Endothelial cell of umbilical vein (primary cell): ENCODE measurements at regions not wholly inside any gene's neighbourhood (a gene's known extent, or its start where the extent isn't known, plus 50 kb on each side); places are given as distances from the start of the nearest gene placed in this dataset.

Experiments used
- BruUV-seq: library from RNA; stranded (reverse); fragments of 400-500 nt; replicated peaks from 2 replicates; lab custom pipeline; 2021; lab: Mats Ljungman, UMichigan
- CTCF ChIA-PET: fragments of 300-600, 350-600 bp; sonication (Branson Sonifier 250); formaldehyde crosslinking; loops from one replicate; lab custom pipeline; 2021; ENCODE audit warnings: antibody characterized with exemption, inconsistent platforms; lab: Charles Lee
- POLR2A ChIA-PET: fragments of 300-600, 350-600 bp; sonication (Branson Sonifier 250); formaldehyde crosslinking; loops from one replicate; lab custom pipeline; 2021; ENCODE audit warnings: antibody characterized with exemption, inconsistent platforms; lab: Charles Lee
- DNase-seq: peaks from one replicate; pipeline ENCODE4 v3.0.0-alpha.2; 2011; ENCODE audit warnings: low read depth, low spot score
- FAIRE-seq: peaks from 2 replicates; lab custom pipeline; 2011; peaks lifted over from hg19 to GRCh38; lab: Jason Lieb, UNC
- H2AFZ ChIP-seq: 2 replicates; pipeline ENCODE4 v1.6.0; 2012; ENCODE audit warnings: low read depth, low read length, control low read depth, inconsistent platforms
- H3K27ac ChIP-seq: 2 replicates; pipeline ENCODE4 v1.5.1; 2011; ENCODE audit warnings: low read depth, mild to moderate bottlenecking, control low read depth, low read length, moderate library complexity; ENCODE audit not compliant: insufficient read depth
- H3K27me3 ChIP-seq, 2 experiments: 2 replicates each; pipeline versions ENCODE4 v1.6.0 to v1.6.1; 2011; ENCODE audit warnings: low read length in 2 of 2, mixed read lengths in 1 of 2; ENCODE audit not compliant: control insufficient read depth in 2 of 2, insufficient read depth in 2 of 2
- H3K36me3 ChIP-seq, 2 experiments: 2 replicates in 1 of 2; 3 replicates in 1 of 2; pipeline ENCODE4 v1.5.1; 2011; ENCODE audit warnings: low read length in 2 of 2, mild to moderate bottlenecking in 1 of 2, moderate library complexity in 1 of 2; ENCODE audit not compliant: control insufficient read depth in 2 of 2, insufficient read depth in 2 of 2; ENCODE audit errors: extremely low read depth in 1 of 2
- H3K4me1 ChIP-seq: 3 replicates; pipeline ENCODE4 v1.5.1; 2011; ENCODE audit warnings: mild to moderate bottlenecking, low read length; ENCODE audit not compliant: control insufficient read depth, insufficient read depth; ENCODE audit errors: extremely low read depth
- H3K4me2 ChIP-seq: 2 replicates; pipeline ENCODE4 v1.6.1; 2011; ENCODE audit warnings: low read length, control low read depth, mixed read lengths; ENCODE audit not compliant: insufficient read depth
- H3K4me3 ChIP-seq, 3 experiments: fragments of 200-600 bp in 1 of 3; sonication (generic), shearing (Covaris generic) in 1 of 3; replicated peaks in 1 of 3; 2 replicates each; pipeline ENCODE4 v1.5.1; 2011 to 2016; ENCODE audit warnings: control low read depth in 3 of 3, low read length in 3 of 3, mild to moderate bottlenecking in 2 of 3, inconsistent platforms in 1 of 3, low read depth in 1 of 3, moderate library complexity in 1 of 3; ENCODE audit not compliant: insufficient read depth in 1 of 3
- H3K79me2 ChIP-seq: 2 replicates; pipeline ENCODE4 v1.6.0; 2012; ENCODE audit warnings: low read length, inconsistent platforms; ENCODE audit not compliant: control insufficient read depth, insufficient read depth
- H3K9ac ChIP-seq: replicated peaks from 2 replicates; pipeline ENCODE3; 2011; ENCODE audit warnings: low read length, control low read depth; ENCODE audit not compliant: insufficient read depth; ENCODE audit errors: extremely low read depth
- H3K9me1 ChIP-seq: replicated peaks from 3 replicates; pipeline ENCODE4 v1.6.0; 2011; ENCODE audit warnings: mild to moderate bottlenecking, low read length; ENCODE audit not compliant: control insufficient read depth, insufficient read depth; ENCODE audit errors: extremely low read depth
- H3K9me3 ChIP-seq: replicated peaks from 2 replicates; pipeline ENCODE4 v1.5.1; 2012; ENCODE audit warnings: low read length, inconsistent platforms; ENCODE audit not compliant: control insufficient read depth, insufficient read depth
- H4K20me1 ChIP-seq: replicated peaks from 2 replicates; pipeline ENCODE3; 2011; ENCODE audit warnings: mild to moderate bottlenecking, low read length; ENCODE audit not compliant: control insufficient read depth, insufficient read depth; ENCODE audit errors: extremely low read depth
- EZH2 ChIP-seq: IDR thresholded peaks from 2 replicates; pipeline ENCODE4 v1.6.1; 2012; ENCODE audit warnings: borderline replicate concordance, low read depth, mild to moderate bottlenecking, moderate library complexity, low read length, inconsistent platforms; ENCODE audit not compliant: severe bottlenecking
- FOS ChIP-seq: IDR thresholded peaks from 2 replicates; pipeline ENCODE4 v1.6.1; 2011; ENCODE audit warnings: mild to moderate bottlenecking, low read length, moderate library complexity, borderline replicate concordance; ENCODE audit not compliant: insufficient read depth
- GATA2 ChIP-seq: IDR thresholded peaks from 2 replicates; pipeline ENCODE4 v1.7.0; 2011; ENCODE audit warnings: low read depth, mild to moderate bottlenecking, moderate library complexity, mixed read lengths, low read length; ENCODE audit not compliant: insufficient read length, insufficient read depth
- JUN ChIP-seq: IDR thresholded peaks from 2 replicates; pipeline ENCODE4 v1.6.1; 2011; ENCODE audit warnings: borderline replicate concordance, low read depth; ENCODE audit not compliant: insufficient read length, insufficient read depth
- MYC ChIP-seq: IDR thresholded peaks from one replicate; pipeline ENCODE4 v1.6.1; 2011; ENCODE audit warnings: mild to moderate bottlenecking, low read depth, low read length
- POLR2A ChIP-seq: IDR thresholded peaks from 2 replicates; pipeline ENCODE4 v1.6.1; 2012; ENCODE audit warnings: low read depth, mild to moderate bottlenecking, control low read depth, low read length
- POLR2AphosphoS5 ChIP-seq: IDR thresholded peaks from 2 replicates; pipeline ENCODE4 v1.6.1; 2012; ENCODE audit warnings: low read depth, mild to moderate bottlenecking, control low read depth, low read length, moderate library complexity; ENCODE audit not compliant: insufficient read depth
- dilution Hi-C: fragments of 300-500 bp; cut with MboI; formaldehyde crosslinking; loops from one replicate; pipeline ENCODE4 v1.15.0; 2019; ENCODE audit warnings: low sequenced_read_pairs; ENCODE audit not compliant: extremely low pct_ligation_motif_present
- intact Hi-C: fragments of 100-400 bp; cut with micrococcal nuclease; formaldehyde crosslinking; loops from one replicate; pipeline ENCODE4 v1.10.0; 2022
- TF ChIP-seq, protein P1 (sequence below): IDR thresholded peaks from 2 replicates; pipeline ENCODE4 v1.6.1; 2011; ENCODE audit not compliant: insufficient read depth, insufficient read length
- TF ChIP-seq, protein P2 (sequence below), 2 donors: IDR thresholded peaks; 1 replicate in 1 of 2; 2 replicates in 1 of 2; pipeline ENCODE4 v1.5.1; 2011; ENCODE audit warnings: low read length in 2 of 2, mild to moderate bottlenecking in 2 of 2, moderate library complexity in 2 of 2, control low read depth in 1 of 2, inconsistent platforms in 1 of 2, low read depth in 1 of 2; ENCODE audit not compliant: insufficient read depth in 1 of 2; ENCODE audit errors: extremely low read depth in 1 of 2

DNA sequence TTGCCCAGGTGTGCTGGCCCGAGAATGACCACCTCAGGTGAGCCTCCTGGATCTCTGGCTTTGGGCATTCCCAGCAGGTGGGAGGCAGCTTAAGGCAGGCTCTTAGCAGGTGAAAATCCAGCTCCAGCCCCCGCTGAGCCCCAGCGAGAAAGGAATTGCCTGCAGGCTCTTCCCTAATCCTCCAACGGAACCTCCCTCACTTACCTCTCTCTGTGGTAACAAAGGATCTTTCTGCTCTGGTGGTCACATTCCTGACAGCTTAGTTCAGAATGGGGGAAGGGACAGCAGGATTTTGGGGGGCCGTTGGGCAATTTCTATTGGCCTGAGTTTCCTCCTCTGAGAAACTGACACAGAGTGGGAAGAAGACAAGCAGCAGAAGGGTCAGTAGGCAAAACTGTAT, 116.0 kb upstream of the LHX5 start:
- H2AFZ ChIP-seq: no peak overlapping the region
- POLR2A ChIA-PET: no interaction called here

DNA sequence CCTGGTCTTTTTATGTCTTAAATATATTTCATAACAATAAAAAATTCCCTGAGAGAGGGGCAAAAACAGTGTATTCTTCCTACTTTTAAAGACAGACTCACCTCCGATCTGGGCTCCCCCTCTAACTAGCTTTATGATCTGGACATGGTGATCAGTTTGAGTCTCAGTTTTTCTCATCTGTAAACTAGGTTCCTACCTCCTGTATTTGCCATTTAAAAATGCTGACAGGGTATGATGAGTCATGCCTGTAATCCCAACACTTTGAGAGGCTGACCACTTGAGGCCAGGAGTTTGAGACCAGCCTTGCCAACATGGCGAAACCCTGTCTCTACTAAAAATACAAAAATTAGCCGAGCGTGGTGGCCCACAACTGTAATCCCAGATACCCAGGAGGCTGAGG, 114.8 kb upstream of the LHX5 start:
- Histone ChIP-seq H3K27me3 (no peaks in the 10 kb centered on the region), H3K4me3 (no peak overlapping the region), H3K9ac (no peak overlapping the region), H3K9me1 (no peaks in the 10 kb centered on the region), H3K79me2 (no peaks in the 10 kb centered on the region), H2AFZ (no peak overlapping the region), H3K27ac (no peak overlapping the region), H4K20me1 (no peaks in the 10 kb centered on the region), H3K36me3 (no peaks in the 10 kb centered on the region), H3K4me2 (no peak overlapping the region), H3K9me3 (no peaks in the 10 kb centered on the region), H3K4me1 (no peaks in the 10 kb centered on the region)
- dilution Hi-C loops (no loop called here), intact Hi-C loops (no loop called here)
- ChIA-PET POLR2A (no interaction called here), CTCF (no interaction called here)
- no TSS peak for BruUV-seq
- TF ChIP-seq JUN (no peak), GATA2 (no peak), EZH2 (no peak), FOS (no peak), POLR2AphosphoS5 (no peak), POLR2A (no peak), MYC (no peak)
- TF ChIP-seq, protein P1, sequence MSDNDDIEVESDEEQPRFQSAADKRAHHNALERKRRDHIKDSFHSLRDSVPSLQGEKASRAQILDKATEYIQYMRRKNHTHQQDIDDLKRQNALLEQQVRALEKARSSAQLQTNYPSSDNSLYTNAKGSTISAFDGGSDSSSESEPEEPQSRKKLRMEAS: no peak
- TF ChIP-seq, protein P2, sequence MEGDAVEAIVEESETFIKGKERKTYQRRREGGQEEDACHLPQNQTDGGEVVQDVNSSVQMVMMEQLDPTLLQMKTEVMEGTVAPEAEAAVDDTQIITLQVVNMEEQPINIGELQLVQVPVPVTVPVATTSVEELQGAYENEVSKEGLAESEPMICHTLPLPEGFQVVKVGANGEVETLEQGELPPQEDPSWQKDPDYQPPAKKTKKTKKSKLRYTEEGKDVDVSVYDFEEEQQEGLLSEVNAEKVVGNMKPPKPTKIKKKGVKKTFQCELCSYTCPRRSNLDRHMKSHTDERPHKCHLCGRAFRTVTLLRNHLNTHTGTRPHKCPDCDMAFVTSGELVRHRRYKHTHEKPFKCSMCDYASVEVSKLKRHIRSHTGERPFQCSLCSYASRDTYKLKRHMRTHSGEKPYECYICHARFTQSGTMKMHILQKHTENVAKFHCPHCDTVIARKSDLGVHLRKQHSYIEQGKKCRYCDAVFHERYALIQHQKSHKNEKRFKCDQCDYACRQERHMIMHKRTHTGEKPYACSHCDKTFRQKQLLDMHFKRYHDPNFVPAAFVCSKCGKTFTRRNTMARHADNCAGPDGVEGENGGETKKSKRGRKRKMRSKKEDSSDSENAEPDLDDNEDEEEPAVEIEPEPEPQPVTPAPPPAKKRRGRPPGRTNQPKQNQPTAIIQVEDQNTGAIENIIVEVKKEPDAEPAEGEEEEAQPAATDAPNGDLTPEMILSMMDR (IDR thresholded peaks at IDR 0.05; ENCODE audit: extremely low read depth in 1 of 2, insufficient read depth in 1 of 2, low read depth in 1 of 2, low read length in 2 of 2): no peak
- DNase-seq: no peak
- FAIRE-seq: no peak

More for the DNA sequence above, 116.0 kb upstream of the LHX5 start:
- DNase-seq (no peak), FAIRE-seq (no peak)
- no peak overlapping the region for H3K27ac ChIP-seq
- H3K9me1 ChIP-seq: no peaks in the 10 kb centered on the region
- no peak overlapping the region for H3K4me2 ChIP-seq
- H3K36me3 ChIP-seq: no peaks in the 10 kb centered on the region
- no TSS peak for BruUV-seq
- H4K20me1 ChIP-seq: no peaks in the 10 kb centered on the region
- no peak overlapping the region for H3K9ac ChIP-seq
- dilution Hi-C loops: no loop called here
- no peaks in the 10 kb centered on the region for H3K79me2 ChIP-seq
- no peak overlapping the region for H3K4me3 ChIP-seq
- H3K4me1 ChIP-seq: no peaks in the 10 kb centered on the region
- CTCF ChIA-PET: no interaction called here
- intact Hi-C loops: no loop called here
- no peak for TF ChIP-seq POLR2AphosphoS5
- TF ChIP-seq, protein P1: no peak
- no peak for TF ChIP-seq JUN
- TF ChIP-seq, protein P2 (IDR thresholded peaks at IDR 0.05; ENCODE audit: extremely low read depth in 1 of 2, insufficient read depth in 1 of 2, low read depth in 1 of 2, low read length in 2 of 2): no peak
- H3K27me3 ChIP-seq: no peaks in the 10 kb centered on the region
- no peaks in the 10 kb centered on the region for H3K9me3 ChIP-seq
